NB4 (cell line): ENCODE measurements at regions not wholly inside any gene's neighbourhood (a gene's known extent, or its start where the extent isn't known, plus 50 kb on each side); places are given as distances from the start of the nearest gene placed in this dataset.

Experiments
- POLR2A ChIP-seq: IDR thresholded peaks from 2 replicates; pipeline ENCODE4 v1.6.1; 2011; ENCODE audit warnings: mild to moderate bottlenecking; ENCODE audit not compliant: insufficient read length; ENCODE audit errors: extremely low read depth
- TF ChIP-seq, protein P1 (sequence below): IDR thresholded peaks from 2 replicates; pipeline ENCODE4 v1.6.1; 2011; ENCODE audit warnings: low read depth, low read length

DNA sequence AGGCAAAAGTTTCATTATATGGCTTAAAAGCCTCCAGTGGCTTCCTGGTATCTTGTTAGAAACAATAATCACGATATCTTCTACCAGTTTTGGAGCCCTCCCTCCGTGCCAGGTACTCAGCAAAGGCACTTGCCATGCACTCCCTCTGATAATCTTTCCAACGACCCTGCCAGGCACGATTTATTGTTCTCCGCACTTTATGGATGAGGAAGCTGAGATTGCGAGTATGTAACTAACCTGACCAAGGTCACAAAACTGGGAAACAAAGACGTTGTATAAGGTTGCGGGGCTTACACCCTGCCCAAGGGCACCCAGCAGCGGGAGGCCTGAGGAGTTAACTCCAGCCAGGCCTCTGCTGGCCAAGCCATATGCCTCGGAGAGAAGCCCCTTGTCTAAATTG is 218.1 kb downstream of the SNX19 start:
- TF ChIP-seq, protein P1, sequence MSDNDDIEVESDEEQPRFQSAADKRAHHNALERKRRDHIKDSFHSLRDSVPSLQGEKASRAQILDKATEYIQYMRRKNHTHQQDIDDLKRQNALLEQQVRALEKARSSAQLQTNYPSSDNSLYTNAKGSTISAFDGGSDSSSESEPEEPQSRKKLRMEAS: no peak
- no peak for TF ChIP-seq POLR2A
